ENCODE measurements at regions not wholly inside any gene's neighbourhood (a gene's known extent, or its start where the extent isn't known, plus 50 kb on each side); places are given as distances from the start of the nearest gene placed in this dataset.
A peak's percentile ranks its signal among the peaks of the same experiment; 100 is the strongest.

GRCh38 chr3:17861476-17861875 is 119.0 kb upstream of the TBC1D5 start:
- Histone ChIP-seq H4K20me1 (replicated peaks in 1 of 2; ENCODE audit: control insufficient read depth in 1 of 2, insufficient read depth in 2 of 2, low read length in 2 of 2) (no peaks in the 10 kb centered on the region), H3K23me2 (ENCODE audit: low read depth, low read length) (no peaks in the 10 kb centered on the region), H3K56ac (replicated peaks; ENCODE audit: insufficient read length, low read depth, low read length) (no peak overlapping the region), H3K23ac (ENCODE audit: insufficient read length) (no peak overlapping the region), H3K9ac (replicated peaks in 1 of 4; ENCODE audit: extremely low read depth in 1 of 4, low read depth in 3 of 4, low read length in 3 of 4) (no peak overlapping the region; a peak in 1 of 7 replicates), H3K14ac (ENCODE audit: insufficient read length) (no peak overlapping the region), H3K27ac (ENCODE audit: low read depth, low read length) (no peak overlapping the region), H2AFZ (ENCODE audit: low read length) (no peak overlapping the region), H3K9me3 (ENCODE audit: insufficient read depth in 2 of 2, low read depth in 1 of 2, low read length in 1 of 2) (peaks cover 0 to 4% of the 10 kb centered on the region in 2 experiments; a peak in 1 of 4 replicates), H3K4me2 (ENCODE audit: insufficient read depth in 1 of 2, low read depth in 2 of 2, low read length in 2 of 2) (peak overlapping the region in 1 of 2 experiments; percentile 31; a peak in 3 of 4 replicates), H2BK12ac (ENCODE audit: low read depth, low read length) (no peak overlapping the region), H3K18ac (ENCODE audit: extremely low read depth, low read length) (no peak overlapping the region), H4K91ac (replicated peaks; ENCODE audit: insufficient read length, low read length) (no peak overlapping the region), H3K4ac (replicated peaks; ENCODE audit: insufficient read length, low read depth, low read length) (no peak overlapping the region), H4K8ac (ENCODE audit: extremely low read depth, insufficient read depth, low read length) (no peak overlapping the region), H3K4me3 (ENCODE audit: extremely low read depth in 1 of 4, insufficient read depth in 2 of 4, low read depth in 3 of 4, low read length in 4 of 4) (peak overlapping the region; percentile 26 to 55 (median 42); a peak in 6 of 8 replicates), H2BK5ac (ENCODE audit: low read depth, low read length) (no peak overlapping the region), H2BK20ac (ENCODE audit: low read length) (no peak overlapping the region), H2AK5ac (ENCODE audit: low read depth, low read length) (no peak overlapping the region), H3K79me2 (ENCODE audit: control insufficient read depth in 1 of 2, insufficient read depth in 2 of 2, low read length in 2 of 2) (peaks cover 0 to 3% of the 10 kb centered on the region in 2 experiments; a peak in 1 of 4 replicates), H3K27me3 (replicated peaks in 1 of 4; ENCODE audit: control insufficient read depth in 3 of 4, extremely low read depth in 1 of 4, insufficient read depth in 3 of 4, low read length in 3 of 4) (no peaks in the 10 kb centered on the region), H3K4me1 (replicated peaks in 1 of 4; ENCODE audit: control insufficient read depth in 3 of 4, insufficient read depth in 4 of 4, low read length in 3 of 4) (no peaks in the 10 kb centered on the region), H4K5ac (ENCODE audit: insufficient read length, low read depth, low read length) (no peak overlapping the region), H3K79me1 (ENCODE audit: low read depth, low read length) (no peaks in the 10 kb centered on the region), H3K36me3 (ENCODE audit: control insufficient read depth in 2 of 4, insufficient read depth in 4 of 4, low read length in 3 of 4) (peaks cover 0 to 6% (median 1%) of the 10 kb centered on the region in 4 experiments; a peak in 2 of 8 replicates), H2BK15ac (ENCODE audit: low read length) (no peak overlapping the region), H2BK120ac (replicated peaks; ENCODE audit: low read depth, low read length) (no peak overlapping the region)
- POLR2A ChIA-PET (ENCODE audit: partially characterized antibody), result interaction anchor here (1.0 to 1.3 kb wide), 3 partner anchors 15 to 33 kb away, joined by 3 to 6 read pairs (median 5); no protein-coding TSS in a partner anchor
- FAIRE-seq (no peak), DNase-seq (ENCODE audit: low read depth in 1 of 2, low spot score in 2 of 2) (no peak)
- CTCF ChIA-PET (ENCODE audit: partially characterized antibody), result interaction anchor here (0.6 to 1.6 kb wide), 2 partner anchors 30 to 1260 kb away, joined by 3 read pairs; no protein-coding TSS in a partner anchor
- 81% methylated on average over 2 of the region's 2 CpGs; no CpG with 5 or more reads in 1 of the 2 experiments for WGBS, 2 experiments (ENCODE audit: extremely low coverage in 1 of 2, insufficient coverage in 1 of 2, insufficient read length in 1 of 2, insufficient replicate concordance in 2 of 2, low coverage in 1 of 2, low lambda C conversion rate in 2 of 2, missing lambda C conversion rate in 1 of 2)
- TF ChIP-seq MAX (IDR thresholded peaks at IDR 0.05) (no peak), SRF (IDR thresholded peaks at IDR 0.05; ENCODE audit: low read depth, low read length) (no peak), SP4 (IDR thresholded peaks at IDR 0.05; ENCODE audit: low read length) (no peak), HDAC2 (IDR thresholded peaks at IDR 0.05; ENCODE audit: borderline replicate concordance in 1 of 2, low read depth in 2 of 2, low read length in 2 of 2) (no peak), JUN (IDR thresholded peaks at IDR 0.05; ENCODE audit: low read depth, low read length) (no peak), CREB1 (IDR thresholded peaks at IDR 0.05) (no peak), SIRT6 (IDR thresholded peaks at IDR 0.05; ENCODE audit: low read length) (no peak), TAF1 (IDR thresholded peaks at IDR 0.05; ENCODE audit: low read depth, low read length) (no peak), SP2 (IDR thresholded peaks at IDR 0.05; ENCODE audit: low read length) (no peak), BACH1 (IDR thresholded peaks at IDR 0.05; ENCODE audit: low read length) (no peak), KDM5A (IDR thresholded peaks at IDR 0.05; ENCODE audit: low read length) (no peak), POU5F1 (IDR thresholded peaks at IDR 0.05; ENCODE audit: low read depth, low read length) (no peak), CBX8 (IDR thresholded peaks at IDR 0.05; ENCODE audit: borderline replicate concordance, low read depth, low read length) (no peak)
- TF ChIP-seq, protein P1, sequence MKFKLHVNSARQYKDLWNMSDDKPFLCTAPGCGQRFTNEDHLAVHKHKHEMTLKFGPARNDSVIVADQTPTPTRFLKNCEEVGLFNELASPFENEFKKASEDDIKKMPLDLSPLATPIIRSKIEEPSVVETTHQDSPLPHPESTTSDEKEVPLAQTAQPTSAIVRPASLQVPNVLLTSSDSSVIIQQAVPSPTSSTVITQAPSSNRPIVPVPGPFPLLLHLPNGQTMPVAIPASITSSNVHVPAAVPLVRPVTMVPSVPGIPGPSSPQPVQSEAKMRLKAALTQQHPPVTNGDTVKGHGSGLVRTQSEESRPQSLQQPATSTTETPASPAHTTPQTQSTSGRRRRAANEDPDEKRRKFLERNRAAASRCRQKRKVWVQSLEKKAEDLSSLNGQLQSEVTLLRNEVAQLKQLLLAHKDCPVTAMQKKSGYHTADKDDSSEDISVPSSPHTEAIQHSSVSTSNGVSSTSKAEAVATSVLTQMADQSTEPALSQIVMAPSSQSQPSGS (IDR thresholded peaks at IDR 0.05; ENCODE audit: low read length), result no peak

Data from H1 (cell line).